Ovary (tissue), 7 donors: ENCODE measurements at regions not wholly inside any gene's neighbourhood (a gene's known extent, or its start where the extent isn't known, plus 50 kb on each side); places are given as distances from the start of the nearest gene placed in this dataset.
"Not testable (repeated sequence)": the region's sequence is repeated elsewhere in the genome, so short reads cannot be mapped to it uniquely, and the experiment has no call there.

Source experiments
- DNase-seq, 5 donors: peaks; one replicate each; pipeline ENCODE4 v3.0.0-alpha.2; 2019 to 2020
- H3K27ac ChIP-seq, 2 donors: fragments of 200-600 bp; one replicate each; pipeline versions ENCODE4 v1.5.1 to v1.8.0; 2019 to 2022
- H3K27me3 ChIP-seq: fragments of 200-600 bp; one replicate; pipeline ENCODE4 v1.8.0; 2022
- H3K36me3 ChIP-seq: fragments of 200-600 bp; sonication (generic); one replicate; pipeline ENCODE4 v1.5.1; 2019
- H3K4me1 ChIP-seq: one replicate; pipeline ENCODE4 v1.8.1; 2013; ENCODE audit warnings: mild to moderate bottlenecking, moderate library complexity; ENCODE audit not compliant: insufficient read depth
- H3K4me3 ChIP-seq: fragments of 200-600 bp; sonication (generic); one replicate; pipeline ENCODE4 v1.5.1; 2017
- H3K9me3 ChIP-seq, 2 donors: fragments of 200-600 bp in 1 of 2; sonication (generic) in 1 of 2; one replicate each; pipeline versions ENCODE4 v1.5.1 to v1.8.1; 2013 to 2019; ENCODE audit warnings: mild to moderate bottlenecking in 1 of 2, moderate library complexity in 1 of 2
- CTCF ChIP-seq, 3 donors: fragments of 450-650 bp in 2 of 3; fragments of 200-600 bp in 1 of 3; IDR thresholded peaks; one replicate each; pipeline versions ENCODE4 v1.5.1 to v1.8.0; 2016 to 2022; ENCODE audit warnings: antibody characterized with exemption in 3 of 3, mild to moderate bottlenecking in 1 of 3
- EP300 ChIP-seq: sonication (generic); formaldehyde crosslinking; IDR thresholded peaks from one replicate; pipeline ENCODE4 v1.6.1; 2017; ENCODE audit warnings: antibody characterized with exemption
- POLR2A ChIP-seq: fragments of 450-650 bp; IDR thresholded peaks from one replicate; pipeline ENCODE4 v1.6.1; 2017; ENCODE audit warnings: antibody characterized with exemption, mild to moderate bottlenecking, moderate library complexity
- WGBS, 3 donors: extraction: QIAGEN DNeasy Blood & Tissue Kit in 1 of 3; methylation state at CpG; one replicate each; pipeline versions ENCODE4 v1.1.5 to v1.1.7; 2013 to 2017; 5-methylcytosine and 5-hydroxymethylcytosine counted together
- intact Hi-C, 4 donors: fragments of 100-400 bp; cut with DNase I; formaldehyde crosslinking; loops; one replicate each; pipeline versions ENCODE4 v1.11.0 to v1.15.1; 2022 to 2023
- donor health status: DM: no; HTN: no; CAD: no; lungs with moderate emphysema.
- donor health status: DM: no; HTN: no; CAD: no.
- donor health status: Bipolar disorder and iron deficiency.
- donor health status: DM: no; HTN: no; CAD: no.
- donor health status: DM: yes; HTN: yes; CAD: no.

DNA sequence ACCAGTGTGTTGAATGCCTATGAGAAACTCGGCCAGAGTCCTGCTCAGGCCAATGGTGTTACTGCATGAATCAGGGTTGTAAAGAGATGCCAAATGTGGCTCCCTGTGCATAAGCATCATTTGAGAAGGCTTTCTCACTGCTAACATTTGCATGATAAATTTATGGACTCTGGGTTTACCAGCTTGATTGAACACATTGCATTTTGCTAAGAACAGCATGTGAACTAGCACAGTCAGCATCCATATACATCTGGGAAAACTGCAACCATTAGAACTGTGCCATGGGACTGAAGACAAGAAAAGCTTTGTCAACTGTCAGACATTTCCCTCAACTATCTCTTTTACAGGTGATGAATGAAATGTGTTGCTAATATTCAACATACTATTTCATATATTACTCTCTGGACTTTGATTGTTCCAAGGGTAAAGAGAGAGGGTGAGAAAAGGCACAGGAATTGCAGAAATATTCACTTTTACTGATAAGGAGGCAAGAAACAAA, 1427.4 kb upstream of the ADGRL3 start:
- intact Hi-C loops, result no loop called here

GRCh38 chr4:59780271-59780670, 1419.9 kb upstream of the ADGRL3 start:
- H3K27me3 ChIP-seq, H3K4me1 ChIP-seq, H3K36me3 ChIP-seq, H3K27ac ChIP-seq, DNase-seq, H3K4me3 ChIP-seq, H3K9me3 ChIP-seq, intact Hi-C loops: not testable (repeated sequence)
- WGBS, 3 donors, result 68 to 80% (median 70%) methylated on average over 3 of the region's 3 CpGs

More for the DNA sequence above, 1427.4 kb upstream of the ADGRL3 start:
- Histone ChIP-seq H3K4me3 (no peak overlapping the region), H3K36me3 (no peaks in the 10 kb centered on the region), H3K27ac (no peak overlapping the region), H3K4me1 (no peaks in the 10 kb centered on the region), H3K27me3 (peaks cover 2% of the 10 kb centered on the region), H3K9me3 (no peaks in the 10 kb centered on the region)
- WGBS, 3 donors, result 77 to 79% (median 77%) methylated on average over 1 of the region's 1 CpG
- no peak for TF ChIP-seq POLR2A
- no peak for TF ChIP-seq CTCF (IDR thresholded peaks at IDR 0.05)
- no peak for TF ChIP-seq EP300
- DNase-seq, result no peak

DNA sequence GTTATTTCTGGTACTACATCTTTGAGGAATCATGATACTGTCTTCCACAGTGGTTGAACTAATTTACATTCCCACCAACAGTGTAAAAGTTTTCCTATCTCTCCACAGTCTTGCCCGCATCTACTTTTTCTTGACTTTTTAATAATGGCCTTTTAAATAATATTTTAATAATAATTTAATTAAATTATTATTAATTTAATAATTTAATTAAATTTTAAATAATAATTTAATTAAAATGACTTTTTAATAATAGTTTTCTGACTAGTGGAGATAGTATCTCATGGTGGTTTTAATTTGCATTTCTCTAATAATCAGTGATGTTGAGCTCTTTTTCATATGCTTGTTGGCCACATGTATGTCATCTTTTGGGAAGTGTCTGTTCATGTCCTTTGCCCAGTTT, 1395.0 kb upstream of the ADGRL3 start:
- Histone ChIP-seq H3K36me3 (no peaks in the 10 kb centered on the region), H3K27me3 (no peaks in the 10 kb centered on the region), H3K27ac (no peak overlapping the region), H3K4me1 (no peaks in the 10 kb centered on the region), H3K4me3 (no peak overlapping the region), H3K9me3 (no peaks in the 10 kb centered on the region)
- no peak for DNase-seq
- WGBS, 3 donors, result 97 to 99% (median 98%) methylated on average over 1 of the region's 1 CpG
- intact Hi-C loops, result no loop called here
- no peak for TF ChIP-seq POLR2A
- no peak for TF ChIP-seq CTCF (IDR thresholded peaks at IDR 0.05)
- no peak for TF ChIP-seq EP300

DNA sequence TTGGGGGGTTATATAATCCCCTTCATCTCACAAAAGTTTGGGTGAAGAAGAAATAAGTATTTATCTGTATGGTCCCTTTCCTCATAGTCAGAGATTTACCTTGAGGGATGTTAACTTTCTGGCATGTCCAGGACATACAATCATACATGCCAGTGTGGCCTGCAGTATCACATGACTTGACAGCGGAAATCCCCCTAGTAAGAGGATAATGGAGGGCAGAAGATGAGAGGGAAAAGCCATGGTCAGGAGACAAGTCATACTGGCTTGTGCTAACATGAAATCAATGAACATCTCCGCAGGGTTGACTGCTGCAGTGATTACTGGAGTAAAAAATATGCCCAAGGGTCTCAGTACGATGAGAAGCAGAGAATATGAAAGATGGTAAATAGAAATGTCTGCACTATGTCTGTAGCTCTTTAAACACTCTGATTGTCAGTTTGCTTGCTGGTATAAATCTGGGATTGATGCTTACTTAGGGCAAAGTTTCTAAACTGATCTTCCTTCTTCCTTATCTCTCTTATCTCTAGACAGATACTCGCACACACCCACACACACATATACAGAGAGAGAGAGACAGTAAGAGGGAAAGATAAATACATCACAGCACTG, 1385.6 kb upstream of the ADGRL3 start:
- no peak for TF ChIP-seq CTCF (IDR thresholded peaks at IDR 0.05)
- no peak for TF ChIP-seq EP300
- no peak for TF ChIP-seq POLR2A
- no peak for DNase-seq
- Histone ChIP-seq H3K36me3 (no peaks in the 10 kb centered on the region), H3K9me3 (no peaks in the 10 kb centered on the region), H3K4me3 (no peak overlapping the region), H3K4me1 (no peaks in the 10 kb centered on the region), H3K27ac (no peak overlapping the region), H3K27me3 (no peaks in the 10 kb centered on the region)
- intact Hi-C loops, result no loop called here
- WGBS, 3 donors, result 40 to 55% (median 45%) methylated on average over 4 of the region's 4 CpGs

DNA sequence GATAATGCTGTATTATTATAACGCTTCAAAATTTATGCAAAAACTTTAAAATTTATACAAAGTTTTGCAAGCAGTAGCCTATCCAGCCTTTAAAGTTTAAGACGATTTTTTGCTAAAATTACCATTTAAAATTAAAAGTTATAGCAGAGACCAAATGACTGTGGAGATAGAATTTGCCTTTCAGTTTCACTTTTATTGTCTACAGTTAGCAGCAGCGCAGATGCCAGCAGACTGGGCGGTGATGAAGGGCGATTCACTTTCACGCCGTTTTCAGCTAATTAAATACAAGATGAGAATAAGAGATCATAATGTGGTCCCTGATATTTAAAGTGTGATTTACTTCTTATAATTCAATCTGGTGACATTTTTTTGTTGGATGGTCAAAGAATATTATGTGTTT, 1381.5 kb upstream of the ADGRL3 start:
- DNase-seq, result no peak
- H3K4me3 ChIP-seq, result no peak overlapping the region
- no peaks in the 10 kb centered on the region for H3K9me3 ChIP-seq
- no peaks in the 10 kb centered on the region for H3K27me3 ChIP-seq
- no peak overlapping the region for H3K27ac ChIP-seq
- WGBS, 3 donors, result 70 to 71% (median 71%) methylated on average over 7 of the region's 7 CpGs
- H3K36me3 ChIP-seq, result no peaks in the 10 kb centered on the region
- intact Hi-C loops, result no loop called here
- TF ChIP-seq POLR2A (no peak), CTCF (IDR thresholded peaks at IDR 0.05) (no peak), EP300 (no peak)
- no peaks in the 10 kb centered on the region for H3K4me1 ChIP-seq
